ENCODE measurements at regions not wholly inside any gene's neighbourhood (a gene's known extent, or its start where the extent isn't known, plus 50 kb on each side); places are given as distances from the start of the nearest gene placed in this dataset.

GRCh38 chr1:5269901-5270300 lies 615.5 kb downstream of the AJAP1 start:
- H3K4me1 ChIP-seq (ENCODE audit: control insufficient read depth in 1 of 2, insufficient read depth in 2 of 2, low read length in 2 of 2): no peaks in the 10 kb centered on the region
- Mint-ChIP-seq H3K4me3 (no peak overlapping the region), H3K27me3 (ENCODE audit: low read depth in 3 of 3) (peaks cover 2 to 7% (median 3%) of the 10 kb centered on the region in 3 donors), H3K36me3 (no peaks in the 10 kb centered on the region), H3K4me1 (no peaks in the 10 kb centered on the region), H3K27ac (no peak overlapping the region), H3K9me3 (peaks cover 0 to 11% (median 6%) of the 10 kb centered on the region in 7 donors)
- H3K27ac ChIP-seq (ENCODE audit: low read depth in 1 of 2, low read length in 2 of 2): no peak overlapping the region
- H4K20me1 ChIP-seq (ENCODE audit: insufficient read depth, low read length): no peaks in the 10 kb centered on the region
- no peaks in the 10 kb centered on the region for H3K9me3 ChIP-seq (replicated peaks in 1 of 2; ENCODE audit: control insufficient read depth in 1 of 2, insufficient read depth in 1 of 2, low read length in 2 of 2)
- no peak for TF ChIP-seq CTCF (IDR thresholded peaks at IDR 0.05)
- H3K4me2 ChIP-seq (replicated peaks; ENCODE audit: extremely low read depth, low read length, poor library complexity, severe bottlenecking): no peak overlapping the region
- H3K9ac ChIP-seq (ENCODE audit: insufficient read depth, low read length, poor library complexity, severe bottlenecking): no peak overlapping the region
- H3K79me2 ChIP-seq (ENCODE audit: insufficient read depth, low read length): no peaks in the 10 kb centered on the region
- intact Hi-C loops (cut with micrococcal nuclease): no loop called here
- no peaks in the 10 kb centered on the region for H3K36me3 ChIP-seq (replicated peaks in 1 of 2; ENCODE audit: control insufficient read depth in 1 of 2, insufficient read depth in 2 of 2, low read length in 2 of 2)
- WGBS (ENCODE audit: insufficient coverage): 94% methylated on average over 2 of the region's 3 CpGs
- DNase-seq: no peak
- H2AFZ ChIP-seq (ENCODE audit: insufficient read depth, low read depth, low read length, poor library complexity, severe bottlenecking): no peak overlapping the region
- H3K4me3 ChIP-seq (replicated peaks in 1 of 3; ENCODE audit: low read depth in 2 of 3, low read length in 3 of 3): no peak overlapping the region
- no peaks in the 10 kb centered on the region for H3K27me3 ChIP-seq (ENCODE audit: control insufficient read depth in 2 of 2, insufficient read depth in 2 of 2, low read length in 2 of 2)

- Histone ChIP-seq H3K4me3 (replicated peaks in 1 of 3; ENCODE audit: low read depth in 2 of 3, low read length in 3 of 3) (no peak overlapping the region), H3K36me3 (replicated peaks in 1 of 2; ENCODE audit: control insufficient read depth in 1 of 2, insufficient read depth in 2 of 2, low read length in 2 of 2) (no peaks in the 10 kb centered on the region), H3K79me2 (ENCODE audit: insufficient read depth, low read length) (no peaks in the 10 kb centered on the region), H3K27ac (ENCODE audit: low read depth in 1 of 2, low read length in 2 of 2) (no peak overlapping the region), H3K4me1 (ENCODE audit: control insufficient read depth in 1 of 2, insufficient read depth in 2 of 2, low read length in 2 of 2) (no peaks in the 10 kb centered on the region), H4K20me1 (ENCODE audit: insufficient read depth, low read length) (no peaks in the 10 kb centered on the region), H3K9me3 (replicated peaks in 1 of 2; ENCODE audit: control insufficient read depth in 1 of 2, insufficient read depth in 1 of 2, low read length in 2 of 2) (peaks cover 0 to 4% of the 10 kb centered on the region in 2 donors), H3K9ac (ENCODE audit: insufficient read depth, low read length, poor library complexity, severe bottlenecking) (no peak overlapping the region), H3K27me3 (ENCODE audit: control insufficient read depth in 2 of 2, insufficient read depth in 2 of 2, low read length in 2 of 2) (no peaks in the 10 kb centered on the region), H3K4me2 (replicated peaks; ENCODE audit: extremely low read depth, low read length, poor library complexity, severe bottlenecking) (no peak overlapping the region), H2AFZ (ENCODE audit: insufficient read depth, low read depth, low read length, poor library complexity, severe bottlenecking) (no peak overlapping the region)
- no peak for DNase-seq
- intact Hi-C loops (cut with micrococcal nuclease): no loop called here
- no peaks in the 10 kb centered on the region for H3K4me1 Mint-ChIP-seq
- H3K9me3 Mint-ChIP-seq: peaks cover 0 to 11% (median 7%) of the 10 kb centered on the region in 7 donors
- H3K4me3 Mint-ChIP-seq: no peak overlapping the region
- 56% methylated on average over 7 of the region's 14 CpGs for WGBS (ENCODE audit: insufficient coverage)
- peaks cover 2 to 7% (median 3%) of the 10 kb centered on the region in 3 donors for H3K27me3 Mint-ChIP-seq (ENCODE audit: low read depth in 3 of 3)
- no peaks in the 10 kb centered on the region for H3K36me3 Mint-ChIP-seq
- no peak for TF ChIP-seq CTCF (IDR thresholded peaks at IDR 0.05)
- H3K27ac Mint-ChIP-seq: no peak overlapping the region
Measured at GRCh38 chr1:5267603-5268235, 613.3 kb downstream of the AJAP1 start.
